ENCODE measurements at regions not wholly inside any gene's neighbourhood (a gene's known extent, or its start where the extent isn't known, plus 50 kb on each side); places are given as distances from the start of the nearest gene placed in this dataset.
"Not testable (repeated sequence)": the region's sequence is repeated elsewhere in the genome, so short reads cannot be mapped to it uniquely, and the experiment has no call there.

GRCh38 chr1:67552336-67552759, 122.1 kb upstream of the SERBP1 start:
- no peak for DNase-seq (ENCODE audit: low read depth)
- TF ChIP-seq, protein P1, sequence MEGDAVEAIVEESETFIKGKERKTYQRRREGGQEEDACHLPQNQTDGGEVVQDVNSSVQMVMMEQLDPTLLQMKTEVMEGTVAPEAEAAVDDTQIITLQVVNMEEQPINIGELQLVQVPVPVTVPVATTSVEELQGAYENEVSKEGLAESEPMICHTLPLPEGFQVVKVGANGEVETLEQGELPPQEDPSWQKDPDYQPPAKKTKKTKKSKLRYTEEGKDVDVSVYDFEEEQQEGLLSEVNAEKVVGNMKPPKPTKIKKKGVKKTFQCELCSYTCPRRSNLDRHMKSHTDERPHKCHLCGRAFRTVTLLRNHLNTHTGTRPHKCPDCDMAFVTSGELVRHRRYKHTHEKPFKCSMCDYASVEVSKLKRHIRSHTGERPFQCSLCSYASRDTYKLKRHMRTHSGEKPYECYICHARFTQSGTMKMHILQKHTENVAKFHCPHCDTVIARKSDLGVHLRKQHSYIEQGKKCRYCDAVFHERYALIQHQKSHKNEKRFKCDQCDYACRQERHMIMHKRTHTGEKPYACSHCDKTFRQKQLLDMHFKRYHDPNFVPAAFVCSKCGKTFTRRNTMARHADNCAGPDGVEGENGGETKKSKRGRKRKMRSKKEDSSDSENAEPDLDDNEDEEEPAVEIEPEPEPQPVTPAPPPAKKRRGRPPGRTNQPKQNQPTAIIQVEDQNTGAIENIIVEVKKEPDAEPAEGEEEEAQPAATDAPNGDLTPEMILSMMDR (IDR thresholded peaks at IDR 0.05; ENCODE audit: insufficient read depth, low read depth, low read length), result no peak
- H3K4me3 ChIP-seq (ENCODE audit: low read depth, low read length), result no peak overlapping the region

DNA sequence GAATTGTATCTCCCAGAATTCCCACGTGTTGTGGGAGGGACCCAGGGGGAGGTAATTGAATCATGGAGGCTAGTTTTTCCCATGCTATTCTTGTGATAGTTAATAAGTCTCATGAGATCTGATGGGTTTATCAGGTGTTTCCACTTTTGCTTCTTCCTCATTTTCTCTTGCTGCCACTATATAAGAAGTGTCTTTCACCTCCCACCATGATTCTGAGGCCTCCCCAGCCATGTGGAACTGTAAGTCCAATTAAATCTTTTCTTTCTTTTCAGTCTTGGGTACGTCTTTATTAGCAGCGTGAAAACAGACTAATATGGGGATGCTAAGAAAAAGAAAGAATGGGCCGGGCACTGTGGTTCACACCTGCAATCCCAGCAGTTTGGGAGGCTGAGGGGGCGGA, 124.0 kb upstream of the SERBP1 start:
- not testable (repeated sequence) for H3K4me3 ChIP-seq (ENCODE audit: low read depth, low read length); DNase-seq (ENCODE audit: low read depth)

DNA sequence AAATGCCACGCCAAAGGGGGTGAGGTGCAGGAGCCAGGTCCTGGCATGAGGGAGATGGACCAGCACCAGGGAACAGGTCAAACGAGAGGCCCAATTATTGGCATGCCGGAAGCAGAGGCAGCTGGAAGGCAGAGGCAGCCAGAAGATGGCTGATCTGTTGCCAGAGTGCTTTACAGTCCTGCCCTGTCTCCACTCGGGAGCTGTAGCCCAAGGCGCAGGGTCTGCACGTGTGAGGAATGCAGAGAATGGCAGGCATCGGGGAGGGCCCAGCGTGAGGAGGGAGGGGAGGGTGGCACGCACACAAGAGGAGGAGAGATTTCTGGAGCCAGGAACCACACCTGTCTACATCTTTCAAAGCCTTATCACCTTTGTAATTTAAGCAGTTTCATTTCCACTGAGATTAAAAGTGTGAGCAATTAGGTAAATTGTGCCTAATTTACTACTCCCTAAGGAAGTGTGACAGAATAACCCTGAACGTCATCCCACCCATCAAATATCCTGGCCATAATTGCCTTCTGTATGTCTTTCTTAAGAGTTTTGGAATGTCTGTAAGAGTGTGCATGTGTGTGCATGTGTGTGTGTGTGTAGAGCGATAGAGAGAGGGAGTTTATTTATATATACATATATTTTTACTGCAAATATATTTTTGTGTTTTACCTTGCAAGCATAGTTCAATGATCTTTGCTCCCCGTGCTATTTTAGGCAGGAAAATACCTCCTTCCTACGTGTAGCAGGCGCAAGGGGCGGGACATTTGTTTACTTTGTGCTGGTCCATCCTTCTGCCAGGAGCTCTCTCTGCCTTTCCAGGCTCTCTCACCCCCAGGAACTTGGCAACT, 125.5 kb upstream of the SERBP1 start:
- H3K4me3 ChIP-seq (ENCODE audit: low read depth, low read length), result no peak overlapping the region
- DNase-seq (ENCODE audit: low read depth), result no peak
- TF ChIP-seq, protein P1 (IDR thresholded peaks at IDR 0.05; ENCODE audit: insufficient read depth, low read depth, low read length), result no peak

DNA sequence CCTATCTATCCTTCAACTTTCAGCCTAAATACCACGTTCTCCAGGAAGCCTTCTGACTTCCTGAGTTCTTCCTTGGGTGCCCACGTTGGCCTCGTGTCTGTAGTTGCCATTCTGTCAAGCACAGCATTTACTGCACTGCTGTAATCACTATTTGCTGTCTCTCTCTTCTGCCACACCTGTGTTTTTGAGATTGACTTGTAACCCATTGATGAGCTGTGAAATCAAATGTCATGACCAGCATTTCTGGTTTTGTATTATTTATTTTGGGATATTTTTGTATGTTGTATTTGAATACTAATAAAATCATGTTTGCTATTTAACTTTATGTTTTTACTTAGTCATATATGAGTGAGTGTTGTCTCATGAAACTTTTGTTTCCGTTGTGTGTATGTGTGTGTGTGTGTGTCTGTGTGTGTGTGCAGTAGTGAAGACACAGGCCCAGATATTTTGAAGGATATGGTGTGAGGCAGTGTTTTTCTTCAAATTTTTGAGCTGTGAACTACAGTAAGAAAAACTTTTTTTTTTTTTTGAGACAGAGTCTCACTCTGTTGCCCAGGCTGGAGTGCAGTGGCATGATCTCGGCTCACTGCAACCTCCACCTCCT, 126.2 kb upstream of the SERBP1 start:
- DNase-seq (ENCODE audit: low read depth), result no peak
- TF ChIP-seq, protein P1 (IDR thresholded peaks at IDR 0.05; ENCODE audit: insufficient read depth, low read depth, low read length), result no peak
- H3K4me3 ChIP-seq (ENCODE audit: low read depth, low read length), result no peak overlapping the region

GRCh38 chr1:67557696-67558448, 127.1 kb upstream of the GADD45A start:
- no peak overlapping the region for H3K4me3 ChIP-seq (ENCODE audit: low read depth, low read length)
- TF ChIP-seq, protein P1 (IDR thresholded peaks at IDR 0.05; ENCODE audit: insufficient read depth, low read depth, low read length), result no peak
- DNase-seq (ENCODE audit: low read depth), result no peak

DNA sequence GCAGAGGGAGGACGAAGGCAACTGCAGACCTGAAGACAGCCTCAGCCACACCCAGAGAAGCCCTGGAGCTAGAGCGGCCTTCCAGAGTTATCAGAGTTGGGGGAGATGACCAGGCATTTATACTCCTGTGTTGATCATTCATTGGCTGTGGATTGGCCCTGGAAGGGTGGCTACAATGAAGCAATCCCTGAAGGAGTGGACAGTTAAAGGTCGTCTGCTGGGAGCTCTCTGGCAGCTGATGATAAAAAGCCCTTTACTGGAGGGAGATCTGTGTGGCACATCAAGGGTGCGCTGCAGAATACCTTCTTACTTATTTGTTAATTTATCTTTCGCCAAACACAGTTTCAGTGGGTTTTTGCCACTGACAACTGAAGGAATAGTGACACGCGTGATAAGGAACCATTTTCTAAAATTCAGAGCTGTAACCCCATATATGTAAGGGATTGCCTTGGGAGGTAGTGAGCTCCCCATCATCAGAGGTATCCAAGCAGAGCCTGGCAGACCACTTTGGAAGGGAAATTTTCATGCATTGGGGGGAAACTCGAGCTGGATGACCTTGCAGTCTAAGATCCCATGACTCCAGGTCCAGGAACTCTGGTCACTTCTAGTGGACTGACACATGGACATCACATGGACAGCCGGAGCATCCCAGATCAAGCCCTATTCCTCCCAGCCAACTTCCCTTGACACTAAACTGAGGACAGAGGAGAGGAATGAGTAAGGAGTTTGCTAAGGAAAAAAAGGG, 126.4 kb upstream of the GADD45A start:
- H3K4me3 ChIP-seq (ENCODE audit: low read depth, low read length), result no peak overlapping the region

More for the DNA sequence above, 126.4 kb upstream of the GADD45A start:
- no peak for DNase-seq (ENCODE audit: low read depth)
- TF ChIP-seq, protein P1 (IDR thresholded peaks at IDR 0.05; ENCODE audit: insufficient read depth, low read depth, low read length), result no peak
